ENCODE measurements at regions not wholly inside any gene's neighbourhood (a gene's known extent, or its start where the extent isn't known, plus 50 kb on each side); places are given as distances from the start of the nearest gene placed in this dataset.

GRCh38 chr5:117623042-117623805, 1048.6 kb upstream of the SEMA6A start:
- TF ChIP-seq NR3C1 (IDR thresholded peaks at IDR 0.05) (no peak), CTCF (IDR thresholded peaks at IDR 0.05) (no peak), BHLHE40 (IDR thresholded peaks at IDR 0.05; ENCODE audit: low read depth, low read length) (no peak), MYC (IDR thresholded peaks at IDR 0.05; ENCODE audit: borderline replicate concordance, low read length) (no peak), POLR2A (IDR thresholded peaks at IDR 0.05; ENCODE audit: low read length) (no peak), EP300 (IDR thresholded peaks at IDR 0.05) (no peak)
